Uterus (tissue), 2 donors: ENCODE measurements at regions not wholly inside any gene's neighbourhood (a gene's known extent, or its start where the extent isn't known, plus 50 kb on each side); places are given as distances from the start of the nearest gene placed in this dataset.

Experiments used
- CTCF ChIP-seq, 4 experiments: fragments of 200-600 bp in 2 of 4; fragments of 450-650 bp in 2 of 4; sonication (generic) in 2 of 4; IDR thresholded peaks; one replicate each; pipeline ENCODE4 v1.5.1; 2016 to 2019; ENCODE audit warnings: antibody characterized with exemption in 4 of 4, mild to moderate bottlenecking in 2 of 4, moderate library complexity in 1 of 4
- POLR2A ChIP-seq, 2 donors: fragments of 450-650 bp; IDR thresholded peaks; one replicate each; pipeline ENCODE4 v1.6.1; 2016; ENCODE audit warnings: antibody characterized with exemption in 2 of 2, mild to moderate bottlenecking in 1 of 2, moderate library complexity in 1 of 2

- TF ChIP-seq POLR2A (IDR thresholded peaks at IDR 0.05): no peak
- TF ChIP-seq CTCF (IDR thresholded peaks at IDR 0.05): no peak
These were observed 97.1 kb upstream of the PRICKLE1 start for GRCh38 chr12:42686514-42687172.
